ENCODE measurements at regions not wholly inside any gene's neighbourhood (a gene's known extent, or its start where the extent isn't known, plus 50 kb on each side); places are given as distances from the start of the nearest gene placed in this dataset.

DNA sequence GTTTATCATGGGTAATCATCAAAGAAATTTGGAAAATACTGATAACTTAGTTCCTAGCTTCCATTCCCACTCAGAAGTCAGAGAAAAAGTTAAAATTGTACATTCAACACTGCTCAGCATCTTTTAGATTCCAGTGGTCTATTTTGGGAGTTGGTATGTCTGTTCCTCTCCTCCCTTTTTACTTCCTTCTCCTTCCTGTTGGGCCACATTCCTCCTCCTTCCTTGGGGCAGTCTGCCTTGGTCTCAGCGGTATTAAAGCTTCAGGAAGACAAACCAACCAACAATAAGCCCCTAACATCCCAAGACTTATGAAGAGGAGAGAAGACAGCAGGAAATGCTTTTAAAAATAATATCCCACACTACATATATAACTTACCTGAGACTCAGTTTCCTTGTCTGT lies 49.9 kb upstream of the SSBP2 start:
- in situ Hi-C loops (cut with HindIII; ENCODE audit: low sequenced_read_pairs) = no loop called here
- no peak for DNase-seq (ENCODE audit: low read depth)
- TF ChIP-seq, protein P1, sequence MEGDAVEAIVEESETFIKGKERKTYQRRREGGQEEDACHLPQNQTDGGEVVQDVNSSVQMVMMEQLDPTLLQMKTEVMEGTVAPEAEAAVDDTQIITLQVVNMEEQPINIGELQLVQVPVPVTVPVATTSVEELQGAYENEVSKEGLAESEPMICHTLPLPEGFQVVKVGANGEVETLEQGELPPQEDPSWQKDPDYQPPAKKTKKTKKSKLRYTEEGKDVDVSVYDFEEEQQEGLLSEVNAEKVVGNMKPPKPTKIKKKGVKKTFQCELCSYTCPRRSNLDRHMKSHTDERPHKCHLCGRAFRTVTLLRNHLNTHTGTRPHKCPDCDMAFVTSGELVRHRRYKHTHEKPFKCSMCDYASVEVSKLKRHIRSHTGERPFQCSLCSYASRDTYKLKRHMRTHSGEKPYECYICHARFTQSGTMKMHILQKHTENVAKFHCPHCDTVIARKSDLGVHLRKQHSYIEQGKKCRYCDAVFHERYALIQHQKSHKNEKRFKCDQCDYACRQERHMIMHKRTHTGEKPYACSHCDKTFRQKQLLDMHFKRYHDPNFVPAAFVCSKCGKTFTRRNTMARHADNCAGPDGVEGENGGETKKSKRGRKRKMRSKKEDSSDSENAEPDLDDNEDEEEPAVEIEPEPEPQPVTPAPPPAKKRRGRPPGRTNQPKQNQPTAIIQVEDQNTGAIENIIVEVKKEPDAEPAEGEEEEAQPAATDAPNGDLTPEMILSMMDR (IDR thresholded peaks at IDR 0.05; ENCODE audit: low read depth, low read length, missing control alignments) = no peak
- no peak overlapping the region for H3K4me3 ChIP-seq (ENCODE audit: low read depth, low read length)

Data from astrocyte of the cerebellum (primary cell).